ENCODE measurements at regions not wholly inside any gene's neighbourhood (a gene's known extent, or its start where the extent isn't known, plus 50 kb on each side); places are given as distances from the start of the nearest gene placed in this dataset.

- no peak for TF ChIP-seq CTCF (IDR thresholded peaks at IDR 0.05; ENCODE audit: insufficient read depth, low read depth, low read length, missing control alignments)
- DNase-seq (ENCODE audit: low read depth) = no peak
- no peak overlapping the region for H3K4me3 ChIP-seq (ENCODE audit: low read length)
Measured at GRCh38 chr22:48481748-48482147, 1345.9 kb downstream of the BRD1 start.

GRCh38 chr22:48478529-48479265 lies 1349.0 kb downstream of the BRD1 start:
- no peak for TF ChIP-seq CTCF (IDR thresholded peaks at IDR 0.05; ENCODE audit: insufficient read depth, low read depth, low read length, missing control alignments)
- no peak overlapping the region for H3K4me3 ChIP-seq (ENCODE audit: low read length)
- no peak for DNase-seq (ENCODE audit: low read depth)

GRCh38 chr22:48478124-48478523 lies 1349.5 kb downstream of the BRD1 start:
- DNase-seq (ENCODE audit: low read depth) = no peak
- TF ChIP-seq CTCF (IDR thresholded peaks at IDR 0.05; ENCODE audit: insufficient read depth, low read depth, low read length, missing control alignments) = no peak
- H3K4me3 ChIP-seq (ENCODE audit: low read length) = no peak overlapping the region

- TF ChIP-seq CTCF (IDR thresholded peaks at IDR 0.05; ENCODE audit: insufficient read depth, low read depth, low read length, missing control alignments) = no peak
- H3K4me3 ChIP-seq (ENCODE audit: low read length) = no peak overlapping the region
- no peak for DNase-seq (ENCODE audit: low read depth)
Measured at GRCh38 chr22:48477031-48477721, 1350.5 kb downstream of the BRD1 start.

GRCh38 chr22:48476577-48476976 lies 1351.1 kb downstream of the BRD1 start:
- no peak overlapping the region for H3K4me3 ChIP-seq (ENCODE audit: low read length)
- no peak for DNase-seq (ENCODE audit: low read depth)
- TF ChIP-seq CTCF (IDR thresholded peaks at IDR 0.05; ENCODE audit: insufficient read depth, low read depth, low read length, missing control alignments) = no peak

- no peak overlapping the region for H3K4me3 ChIP-seq (ENCODE audit: low read length)
- TF ChIP-seq CTCF (IDR thresholded peaks at IDR 0.05; ENCODE audit: insufficient read depth, low read depth, low read length, missing control alignments) = no peak
- DNase-seq (ENCODE audit: low read depth) = no peak
Measured at GRCh38 chr22:48475661-48476345, 1351.9 kb downstream of the BRD1 start.

Data from epithelial cell of esophagus (primary cell).